GM12878 (cell line): ENCODE measurements at regions not wholly inside any gene's neighbourhood (a gene's known extent, or its start where the extent isn't known, plus 50 kb on each side); places are given as distances from the start of the nearest gene placed in this dataset.

Experiments used
- ASH2L ChIP-seq: fragments of 300-600, 200-600 bp; sonication (generic); IDR thresholded peaks from 2 replicates; pipeline ENCODE4 v1.6.1; 2017; ENCODE audit warnings: low read depth, mild to moderate bottlenecking, borderline replicate concordance
- BHLHE40 ChIP-seq, 2 experiments: fragments of 450-650 bp in 1 of 2; IDR thresholded peaks; 2 replicates each; pipeline ENCODE4 v1.6.1; 2011 to 2017; ENCODE audit warnings: low read depth in 2 of 2, borderline replicate concordance in 1 of 2, improper control_type of control experiment in 1 of 2, low read length in 1 of 2, mild to moderate bottlenecking in 1 of 2
- EED ChIP-seq: sonication (generic); IDR thresholded peaks from 2 replicates; pipeline ENCODE4 v1.6.1; 2016; ENCODE audit warnings: antibody characterized with exemption, low read depth
- FOS ChIP-seq: IDR thresholded peaks from 3 replicates; pipeline ENCODE4 v1.6.1; 2011; ENCODE audit warnings: borderline replicate concordance; ENCODE audit not compliant: insufficient read length; ENCODE audit errors: extremely low read depth
- HDAC2 ChIP-seq: fragments of 200-600 bp; sonication (generic); IDR thresholded peaks from 2 replicates; pipeline ENCODE4 v1.6.1; 2017
- POLR2A ChIP-seq: IDR thresholded peaks from 2 replicates; pipeline ENCODE4 v1.6.1; 2011; ENCODE audit warnings: low read depth, mild to moderate bottlenecking, low read length
- POLR2AphosphoS5 ChIP-seq: IDR thresholded peaks from 2 replicates; pipeline ENCODE4 v1.6.1; 2011; ENCODE audit warnings: mild to moderate bottlenecking, low read length, inconsistent platforms
- SIX5 ChIP-seq: IDR thresholded peaks from 2 replicates; pipeline ENCODE4 v1.6.1; 2011; ENCODE audit warnings: mild to moderate bottlenecking, low read depth, low read length, moderate library complexity; ENCODE audit not compliant: severe bottlenecking
- TF ChIP-seq, protein P1 (sequence below), 3 experiments: IDR thresholded peaks in 2 of 3; conservative IDR thresholded peaks in 1 of 3; 2 replicates each; pipeline ENCODE4 v1.5.1; 2011; ENCODE audit warnings: low read depth in 3 of 3, low read length in 3 of 3, mild to moderate bottlenecking in 3 of 3, control low read depth in 2 of 3, moderate library complexity in 2 of 3, inconsistent platforms in 1 of 3, mixed read lengths in 1 of 3; ENCODE audit not compliant: control insufficient read depth in 2 of 3, insufficient read depth in 1 of 3; ENCODE audit errors: extremely low read depth in 1 of 3
- TF ChIP-seq, protein P2 (sequence below): IDR thresholded peaks from 2 replicates; pipeline ENCODE4 v1.6.1; 2011; ENCODE audit warnings: mild to moderate bottlenecking, low read depth, low read length, moderate library complexity; ENCODE audit not compliant: insufficient replicate concordance

DNA sequence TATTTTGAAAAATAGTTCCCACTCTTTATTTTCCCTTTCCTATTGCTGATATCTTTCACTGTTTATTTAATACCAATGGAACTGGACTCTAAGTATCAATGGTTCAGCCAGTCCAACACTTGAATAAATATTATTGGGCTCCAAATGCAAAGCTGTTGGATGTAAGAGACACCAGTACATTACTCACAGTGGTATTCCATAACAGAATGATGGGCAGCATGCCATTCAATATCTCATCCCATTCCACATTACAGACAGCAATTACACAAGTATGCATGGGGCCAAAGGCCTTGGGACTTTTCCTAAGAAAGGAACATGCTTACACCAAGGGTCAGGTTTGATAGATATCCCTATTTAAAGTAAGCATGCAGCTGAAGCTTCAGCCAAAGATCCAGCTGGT lies 231.9 kb downstream of the RND3 start:
- TF ChIP-seq, protein P1, sequence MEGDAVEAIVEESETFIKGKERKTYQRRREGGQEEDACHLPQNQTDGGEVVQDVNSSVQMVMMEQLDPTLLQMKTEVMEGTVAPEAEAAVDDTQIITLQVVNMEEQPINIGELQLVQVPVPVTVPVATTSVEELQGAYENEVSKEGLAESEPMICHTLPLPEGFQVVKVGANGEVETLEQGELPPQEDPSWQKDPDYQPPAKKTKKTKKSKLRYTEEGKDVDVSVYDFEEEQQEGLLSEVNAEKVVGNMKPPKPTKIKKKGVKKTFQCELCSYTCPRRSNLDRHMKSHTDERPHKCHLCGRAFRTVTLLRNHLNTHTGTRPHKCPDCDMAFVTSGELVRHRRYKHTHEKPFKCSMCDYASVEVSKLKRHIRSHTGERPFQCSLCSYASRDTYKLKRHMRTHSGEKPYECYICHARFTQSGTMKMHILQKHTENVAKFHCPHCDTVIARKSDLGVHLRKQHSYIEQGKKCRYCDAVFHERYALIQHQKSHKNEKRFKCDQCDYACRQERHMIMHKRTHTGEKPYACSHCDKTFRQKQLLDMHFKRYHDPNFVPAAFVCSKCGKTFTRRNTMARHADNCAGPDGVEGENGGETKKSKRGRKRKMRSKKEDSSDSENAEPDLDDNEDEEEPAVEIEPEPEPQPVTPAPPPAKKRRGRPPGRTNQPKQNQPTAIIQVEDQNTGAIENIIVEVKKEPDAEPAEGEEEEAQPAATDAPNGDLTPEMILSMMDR (IDR thresholded peaks at IDR 0.05 in 2 of 3, conservative IDR thresholded peaks at IDR 0.05 in 1 of 3; ENCODE audit: control insufficient read depth in 2 of 3, extremely low read depth in 1 of 3, insufficient read depth in 1 of 3, low read depth in 3 of 3, low read length in 3 of 3) = no peak
- no peak for TF ChIP-seq POLR2AphosphoS5
- no peak for TF ChIP-seq POLR2A
- no peak for TF ChIP-seq FOS
- no peak for TF ChIP-seq EED
- TF ChIP-seq HDAC2 = no peak
- TF ChIP-seq SIX5 = no peak
- TF ChIP-seq BHLHE40 (IDR thresholded peaks at IDR 0.05; ENCODE audit: borderline replicate concordance in 1 of 2, low read depth in 2 of 2, low read length in 1 of 2) = no peak
- TF ChIP-seq, protein P2, sequence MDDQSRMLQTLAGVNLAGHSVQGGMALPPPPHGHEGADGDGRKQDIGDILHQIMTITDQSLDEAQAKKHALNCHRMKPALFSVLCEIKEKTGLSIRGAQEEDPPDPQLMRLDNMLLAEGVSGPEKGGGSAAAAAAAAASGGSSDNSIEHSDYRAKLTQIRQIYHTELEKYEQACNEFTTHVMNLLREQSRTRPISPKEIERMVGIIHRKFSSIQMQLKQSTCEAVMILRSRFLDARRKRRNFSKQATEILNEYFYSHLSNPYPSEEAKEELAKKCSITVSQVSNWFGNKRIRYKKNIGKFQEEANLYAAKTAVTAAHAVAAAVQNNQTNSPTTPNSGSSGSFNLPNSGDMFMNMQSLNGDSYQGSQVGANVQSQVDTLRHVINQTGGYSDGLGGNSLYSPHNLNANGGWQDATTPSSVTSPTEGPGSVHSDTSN = no peak
- no peak for TF ChIP-seq ASH2L
